Right atrium auricular region (tissue), 2 donors: ENCODE measurements at regions not wholly inside any gene's neighbourhood (a gene's known extent, or its start where the extent isn't known, plus 50 kb on each side); places are given as distances from the start of the nearest gene placed in this dataset.

Source experiments
- DNase-seq: peaks from one replicate; pipeline ENCODE4 v3.0.0-alpha.2; 2019; ENCODE audit warnings: low spot score
- H3K27ac ChIP-seq, 2 donors: fragments of 200-600 bp; sonication (generic); 1 replicate in 1 of 2; 2 replicates in 1 of 2; pipeline ENCODE4 v1.5.1; 2016 to 2019
- H3K27me3 ChIP-seq, 2 donors: fragments of 200-600 bp; sonication (generic); one replicate each; pipeline versions ENCODE4 v1.5.1 to v1.6.0; 2017 to 2019
- H3K36me3 ChIP-seq: fragments of 200-600 bp; sonication (generic); one replicate; pipeline ENCODE4 v1.5.1; 2016
- H3K4me1 ChIP-seq, 2 donors: fragments of 200-600 bp; sonication (generic); one replicate each; pipeline versions ENCODE4 v1.5.1 to v1.6.0; 2017 to 2019
- H3K4me3 ChIP-seq, 2 donors: fragments of 200-600 bp; sonication (generic); 1 replicate in 1 of 2; 2 replicates in 1 of 2; pipeline ENCODE4 v1.5.1; 2017 to 2019; ENCODE audit warnings: mild to moderate bottlenecking in 1 of 2, moderate library complexity in 1 of 2
- H3K9me3 ChIP-seq, 2 donors: fragments of 200-600 bp; sonication (generic); one replicate each; pipeline ENCODE4 v1.5.1; 2019
- TF ChIP-seq, protein P1 (sequence below), 2 donors: fragments of 200-600 bp; sonication (generic); IDR thresholded peaks; one replicate each; pipeline ENCODE4 v1.5.1; 2019; ENCODE audit warnings: antibody characterized with exemption in 2 of 2

DNA sequence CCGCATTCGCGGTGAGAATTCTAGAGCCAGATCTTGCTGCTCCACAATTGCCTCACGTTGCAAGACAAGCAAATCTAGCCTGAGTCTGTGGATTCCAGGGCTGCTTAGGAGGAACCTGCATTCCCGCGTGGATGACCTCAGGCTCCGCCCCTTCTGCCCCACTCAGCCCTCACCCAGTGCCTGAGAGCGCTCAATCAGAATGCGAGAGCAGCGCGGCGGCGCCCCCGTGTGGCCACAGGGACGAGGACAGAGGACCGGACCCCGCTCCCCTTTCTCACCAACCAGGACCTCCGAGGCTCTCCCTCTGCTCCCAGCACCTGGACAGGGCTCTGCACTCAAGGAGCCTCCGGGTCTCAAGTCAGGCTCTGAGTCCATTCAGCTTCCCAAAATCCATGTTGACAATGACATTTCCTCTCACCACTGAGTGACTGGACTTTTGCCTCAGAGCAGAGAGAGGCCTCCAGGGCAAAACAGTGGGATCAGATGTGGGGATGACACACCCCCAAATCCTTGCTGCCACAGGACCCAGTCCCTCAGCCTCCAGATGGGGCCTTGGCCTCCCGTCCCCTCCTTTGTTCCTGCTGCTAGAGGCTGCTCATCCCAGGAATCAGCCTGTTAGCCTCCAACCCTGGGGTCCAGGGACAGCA, 52.0 kb downstream of the RPP21 start:
- H3K4me3 ChIP-seq, result no peak overlapping the region
- peak; percentile 77 for DNase-seq
- peaks cover 0 to 5% of the 10 kb centered on the region in 2 donors for H3K4me1 ChIP-seq
- H3K27me3 ChIP-seq, result no peaks in the 10 kb centered on the region
- no peak overlapping the region for H3K27ac ChIP-seq
- TF ChIP-seq, protein P1, sequence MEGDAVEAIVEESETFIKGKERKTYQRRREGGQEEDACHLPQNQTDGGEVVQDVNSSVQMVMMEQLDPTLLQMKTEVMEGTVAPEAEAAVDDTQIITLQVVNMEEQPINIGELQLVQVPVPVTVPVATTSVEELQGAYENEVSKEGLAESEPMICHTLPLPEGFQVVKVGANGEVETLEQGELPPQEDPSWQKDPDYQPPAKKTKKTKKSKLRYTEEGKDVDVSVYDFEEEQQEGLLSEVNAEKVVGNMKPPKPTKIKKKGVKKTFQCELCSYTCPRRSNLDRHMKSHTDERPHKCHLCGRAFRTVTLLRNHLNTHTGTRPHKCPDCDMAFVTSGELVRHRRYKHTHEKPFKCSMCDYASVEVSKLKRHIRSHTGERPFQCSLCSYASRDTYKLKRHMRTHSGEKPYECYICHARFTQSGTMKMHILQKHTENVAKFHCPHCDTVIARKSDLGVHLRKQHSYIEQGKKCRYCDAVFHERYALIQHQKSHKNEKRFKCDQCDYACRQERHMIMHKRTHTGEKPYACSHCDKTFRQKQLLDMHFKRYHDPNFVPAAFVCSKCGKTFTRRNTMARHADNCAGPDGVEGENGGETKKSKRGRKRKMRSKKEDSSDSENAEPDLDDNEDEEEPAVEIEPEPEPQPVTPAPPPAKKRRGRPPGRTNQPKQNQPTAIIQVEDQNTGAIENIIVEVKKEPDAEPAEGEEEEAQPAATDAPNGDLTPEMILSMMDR (IDR thresholded peaks at IDR 0.05), result peak; percentile 62 to 84
- H3K9me3 ChIP-seq, result no peaks in the 10 kb centered on the region
- H3K36me3 ChIP-seq, result no peaks in the 10 kb centered on the region

DNA sequence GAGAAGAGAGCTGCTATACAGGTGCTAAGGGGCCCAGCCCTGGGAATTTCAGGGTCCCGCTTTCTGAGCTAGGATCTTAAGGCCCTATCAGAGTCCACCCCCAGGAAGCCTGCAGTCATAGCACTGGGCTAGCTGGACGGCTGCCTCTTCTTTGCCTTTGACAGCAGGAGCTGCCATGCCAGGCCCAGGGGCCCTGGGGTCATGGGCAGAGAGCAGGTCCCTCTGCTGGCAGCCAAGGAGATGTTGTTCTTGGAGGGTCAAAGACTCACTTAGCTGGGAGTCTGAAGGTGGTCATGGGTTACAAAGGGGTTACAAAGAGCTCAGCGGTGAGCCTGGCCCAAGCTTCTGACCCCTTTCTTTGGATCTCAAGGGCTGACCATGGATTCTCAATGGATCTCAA, 52.7 kb downstream of the RPP21 start:
- TF ChIP-seq, protein P1 (IDR thresholded peaks at IDR 0.05), result no peak
- H3K36me3 ChIP-seq, result no peaks in the 10 kb centered on the region
- H3K27me3 ChIP-seq, result no peaks in the 10 kb centered on the region
- H3K4me3 ChIP-seq, result no peak overlapping the region
- no peak overlapping the region for H3K27ac ChIP-seq
- DNase-seq, result no peak
- no peaks in the 10 kb centered on the region for H3K9me3 ChIP-seq
- peaks cover 0 to 5% of the 10 kb centered on the region in 2 donors for H3K4me1 ChIP-seq

DNA sequence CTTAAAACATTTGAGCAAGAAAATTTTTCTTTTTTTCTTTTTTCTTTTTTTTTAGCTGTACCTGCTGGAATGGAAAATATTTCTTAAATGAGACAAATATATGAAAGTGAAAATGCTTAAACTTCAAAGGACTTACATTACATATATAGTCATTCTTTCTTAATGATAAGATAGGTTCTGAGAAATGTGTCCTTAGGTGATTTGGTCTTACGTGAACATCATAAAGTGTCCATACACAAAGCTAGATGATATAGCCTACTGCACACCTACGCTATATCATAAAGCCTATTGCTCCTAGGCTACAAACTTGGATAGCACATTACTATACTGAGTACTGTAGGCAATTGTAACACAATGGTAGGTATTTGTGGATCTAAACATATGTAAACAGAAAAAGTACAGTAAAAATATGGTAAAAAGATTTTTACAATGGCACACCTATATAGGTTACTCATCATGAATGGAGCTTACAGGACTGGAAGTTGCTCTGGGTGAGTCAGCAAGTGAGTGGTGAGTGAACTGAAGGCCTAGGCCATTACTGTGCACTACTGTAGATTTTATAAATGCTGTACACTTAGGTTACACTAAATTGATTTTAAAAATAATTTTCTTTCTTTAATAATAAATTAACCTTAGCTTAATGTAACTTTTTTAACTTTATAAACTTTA, 54.6 kb downstream of the RPP21 start:
- Histone ChIP-seq H3K27me3 (no peaks in the 10 kb centered on the region), H3K27ac (no peak overlapping the region), H3K4me1 (peaks cover 0 to 5% of the 10 kb centered on the region in 2 donors), H3K36me3 (no peaks in the 10 kb centered on the region), H3K9me3 (no peaks in the 10 kb centered on the region), H3K4me3 (no peak overlapping the region)
- DNase-seq, result no peak
- TF ChIP-seq, protein P1 (IDR thresholded peaks at IDR 0.05), result no peak

DNA sequence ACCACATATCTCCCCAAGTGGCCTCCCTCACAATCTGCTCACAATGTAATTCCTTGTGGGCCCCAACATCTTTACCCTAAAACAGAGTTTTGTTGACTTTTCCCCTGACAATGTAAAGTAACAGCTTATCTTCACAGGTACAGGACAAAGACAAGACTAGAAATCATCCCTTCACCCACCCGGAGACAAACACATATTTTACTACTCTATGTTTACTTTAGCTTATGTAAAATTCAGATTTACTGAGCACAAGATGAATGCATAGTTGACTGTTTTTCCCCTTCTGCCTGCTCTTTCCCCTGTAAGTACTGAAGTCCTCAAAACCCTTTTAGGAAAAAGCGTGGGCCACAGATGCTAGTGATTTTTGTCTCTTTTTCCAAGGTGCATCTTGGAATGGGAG, 61.0 kb downstream of the RPP21 start:
- TF ChIP-seq, protein P1 (IDR thresholded peaks at IDR 0.05), result no peak
- Histone ChIP-seq H3K27ac (no peak overlapping the region), H3K4me3 (no peak overlapping the region), H3K36me3 (no peaks in the 10 kb centered on the region), H3K4me1 (no peaks in the 10 kb centered on the region), H3K27me3 (no peaks in the 10 kb centered on the region), H3K9me3 (peaks cover 0 to 4% of the 10 kb centered on the region in 2 donors)
- DNase-seq, result no peak

DNA sequence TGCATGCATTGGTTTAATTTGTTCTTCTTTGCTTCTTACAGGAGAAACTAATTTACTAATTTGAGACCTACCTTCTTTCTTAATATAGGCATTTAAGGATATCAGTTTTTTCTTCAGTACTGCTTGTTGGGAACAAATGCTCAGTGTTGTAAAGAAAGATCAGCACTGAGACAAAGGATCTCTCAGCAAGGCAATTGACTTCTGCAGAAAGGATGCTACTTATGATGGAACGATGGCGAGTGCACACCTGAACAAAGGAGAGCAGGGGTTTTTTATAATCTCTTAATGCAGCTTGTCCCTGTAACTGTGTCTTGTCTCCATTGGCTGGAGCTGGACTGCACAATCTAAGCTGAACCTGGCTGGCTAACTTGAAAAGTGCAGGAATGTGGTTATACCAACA, 64.2 kb downstream of the RPP21 start:
- H3K27ac ChIP-seq, result no peak overlapping the region
- no peaks in the 10 kb centered on the region for H3K36me3 ChIP-seq
- H3K4me1 ChIP-seq, result no peaks in the 10 kb centered on the region
- H3K27me3 ChIP-seq, result no peaks in the 10 kb centered on the region
- TF ChIP-seq, protein P1 (IDR thresholded peaks at IDR 0.05), result no peak
- DNase-seq, result no peak
- peaks cover 0 to 4% of the 10 kb centered on the region in 2 donors for H3K9me3 ChIP-seq
- H3K4me3 ChIP-seq, result no peak overlapping the region
